OCI-LY1 (cell line): ENCODE measurements at regions not wholly inside any gene's neighbourhood (a gene's known extent, or its start where the extent isn't known, plus 50 kb on each side); places are given as distances from the start of the nearest gene placed in this dataset.

Experiments used
- EZH2 ChIP-seq: fragments of 200-600 bp; sonication (generic), shearing (Covaris generic); IDR thresholded peaks from 2 replicates; pipeline ENCODE4 v1.8.0; 2017; ENCODE audit warnings: borderline replicate concordance, mixed run types, mild to moderate bottlenecking, antibody characterized with exemption, low read length, moderate library complexity, mixed read lengths
- TF ChIP-seq, protein P1 (sequence below): fragments of 200-600 bp; sonication (generic), shearing (Covaris generic); IDR thresholded peaks from 2 replicates; pipeline ENCODE4 v1.5.1; 2017; ENCODE audit warnings: mild to moderate bottlenecking, antibody characterized with exemption, low read length, moderate library complexity, mixed read lengths

DNA sequence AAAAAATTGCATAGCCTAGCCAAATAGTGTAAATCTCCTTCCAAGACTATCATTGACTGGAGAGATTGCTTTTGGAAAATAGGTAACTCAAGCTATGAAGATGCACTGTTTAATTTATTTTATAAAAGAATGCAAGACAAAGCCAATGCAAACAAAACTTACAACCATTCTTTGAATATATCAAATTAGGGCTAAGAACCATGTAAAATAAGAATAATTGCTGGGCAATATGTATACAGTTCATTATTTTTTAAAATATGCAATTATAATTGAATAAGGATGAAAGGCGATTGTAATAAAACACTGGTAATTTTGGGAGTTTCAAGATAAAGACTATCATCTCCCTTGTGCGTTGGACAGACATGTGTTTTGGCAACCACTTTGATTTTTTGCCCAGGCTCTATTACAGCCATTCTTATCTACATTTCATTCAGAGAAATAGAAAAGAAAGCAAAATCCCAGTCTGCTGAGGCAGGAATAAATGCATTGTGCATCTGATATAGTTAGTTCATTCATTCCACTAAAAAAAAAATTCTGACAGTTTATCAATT, 242.3 kb upstream of the ROBO1 start:
- TF ChIP-seq, protein P1, sequence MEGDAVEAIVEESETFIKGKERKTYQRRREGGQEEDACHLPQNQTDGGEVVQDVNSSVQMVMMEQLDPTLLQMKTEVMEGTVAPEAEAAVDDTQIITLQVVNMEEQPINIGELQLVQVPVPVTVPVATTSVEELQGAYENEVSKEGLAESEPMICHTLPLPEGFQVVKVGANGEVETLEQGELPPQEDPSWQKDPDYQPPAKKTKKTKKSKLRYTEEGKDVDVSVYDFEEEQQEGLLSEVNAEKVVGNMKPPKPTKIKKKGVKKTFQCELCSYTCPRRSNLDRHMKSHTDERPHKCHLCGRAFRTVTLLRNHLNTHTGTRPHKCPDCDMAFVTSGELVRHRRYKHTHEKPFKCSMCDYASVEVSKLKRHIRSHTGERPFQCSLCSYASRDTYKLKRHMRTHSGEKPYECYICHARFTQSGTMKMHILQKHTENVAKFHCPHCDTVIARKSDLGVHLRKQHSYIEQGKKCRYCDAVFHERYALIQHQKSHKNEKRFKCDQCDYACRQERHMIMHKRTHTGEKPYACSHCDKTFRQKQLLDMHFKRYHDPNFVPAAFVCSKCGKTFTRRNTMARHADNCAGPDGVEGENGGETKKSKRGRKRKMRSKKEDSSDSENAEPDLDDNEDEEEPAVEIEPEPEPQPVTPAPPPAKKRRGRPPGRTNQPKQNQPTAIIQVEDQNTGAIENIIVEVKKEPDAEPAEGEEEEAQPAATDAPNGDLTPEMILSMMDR: no peak
- TF ChIP-seq EZH2: no peak
